GM12864 (cell line): ENCODE measurements at regions not wholly inside any gene's neighbourhood (a gene's known extent, or its start where the extent isn't known, plus 50 kb on each side); places are given as distances from the start of the nearest gene placed in this dataset.

Experiments used
- DNase-seq: peaks from one replicate; pipeline ENCODE4 v3.0.0-alpha.2; 2011; ENCODE audit warnings: low read depth
- H3K4me3 ChIP-seq: 2 replicates; pipeline ENCODE4 v1.5.1; 2011; ENCODE audit warnings: mild to moderate bottlenecking, low read depth, low read length, control low read depth
- TF ChIP-seq, protein P1 (sequence below): IDR thresholded peaks from 2 replicates; pipeline ENCODE4 v1.5.1; 2011; ENCODE audit warnings: low read depth, mild to moderate bottlenecking, moderate library complexity, low read length, control low read depth, inconsistent platforms; ENCODE audit errors: missing control alignments

DNA sequence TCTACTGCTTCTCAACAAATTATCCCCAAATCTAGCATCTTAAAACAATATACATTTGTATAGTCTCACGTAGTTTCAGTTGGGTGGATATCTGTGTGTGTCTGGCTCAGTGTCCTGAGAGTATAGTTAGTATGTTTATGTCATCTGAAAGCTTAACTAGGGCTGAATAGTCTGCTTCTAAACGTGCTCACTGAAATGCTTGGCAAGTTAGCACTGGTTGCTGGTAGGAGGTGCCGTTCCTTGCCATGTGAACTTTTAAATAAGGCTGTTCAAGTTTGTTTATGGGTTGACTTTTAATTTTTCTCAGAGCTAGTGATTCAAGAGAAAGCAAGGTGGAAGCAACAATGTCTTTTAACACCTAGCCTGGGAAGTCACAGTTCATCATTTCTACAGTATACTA is 1673.6 kb downstream of the PCDH7 start:
- TF ChIP-seq, protein P1, sequence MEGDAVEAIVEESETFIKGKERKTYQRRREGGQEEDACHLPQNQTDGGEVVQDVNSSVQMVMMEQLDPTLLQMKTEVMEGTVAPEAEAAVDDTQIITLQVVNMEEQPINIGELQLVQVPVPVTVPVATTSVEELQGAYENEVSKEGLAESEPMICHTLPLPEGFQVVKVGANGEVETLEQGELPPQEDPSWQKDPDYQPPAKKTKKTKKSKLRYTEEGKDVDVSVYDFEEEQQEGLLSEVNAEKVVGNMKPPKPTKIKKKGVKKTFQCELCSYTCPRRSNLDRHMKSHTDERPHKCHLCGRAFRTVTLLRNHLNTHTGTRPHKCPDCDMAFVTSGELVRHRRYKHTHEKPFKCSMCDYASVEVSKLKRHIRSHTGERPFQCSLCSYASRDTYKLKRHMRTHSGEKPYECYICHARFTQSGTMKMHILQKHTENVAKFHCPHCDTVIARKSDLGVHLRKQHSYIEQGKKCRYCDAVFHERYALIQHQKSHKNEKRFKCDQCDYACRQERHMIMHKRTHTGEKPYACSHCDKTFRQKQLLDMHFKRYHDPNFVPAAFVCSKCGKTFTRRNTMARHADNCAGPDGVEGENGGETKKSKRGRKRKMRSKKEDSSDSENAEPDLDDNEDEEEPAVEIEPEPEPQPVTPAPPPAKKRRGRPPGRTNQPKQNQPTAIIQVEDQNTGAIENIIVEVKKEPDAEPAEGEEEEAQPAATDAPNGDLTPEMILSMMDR = no peak
- H3K4me3 ChIP-seq = no peak overlapping the region
- DNase-seq = no peak

DNA sequence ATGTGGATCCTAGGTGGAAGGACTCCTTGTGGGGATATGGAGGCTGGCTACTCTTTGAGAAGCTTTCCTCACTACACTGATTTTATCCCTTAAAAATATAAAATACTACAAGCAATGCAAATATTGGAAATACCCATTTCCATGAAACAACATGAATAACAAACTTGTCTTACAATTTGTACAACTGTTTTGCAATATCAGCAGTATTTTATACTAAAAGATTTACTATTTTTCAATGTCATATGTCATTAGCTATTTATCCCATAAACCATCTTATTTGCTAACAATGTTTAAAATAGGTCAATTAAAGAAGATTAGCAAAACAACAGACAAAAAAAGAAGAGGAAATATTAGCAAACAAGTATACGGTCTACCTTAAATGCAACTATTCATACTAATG is 1674.1 kb downstream of the PCDH7 start:
- H3K4me3 ChIP-seq = no peak overlapping the region
- DNase-seq = no peak
- TF ChIP-seq, protein P1 = no peak

DNA sequence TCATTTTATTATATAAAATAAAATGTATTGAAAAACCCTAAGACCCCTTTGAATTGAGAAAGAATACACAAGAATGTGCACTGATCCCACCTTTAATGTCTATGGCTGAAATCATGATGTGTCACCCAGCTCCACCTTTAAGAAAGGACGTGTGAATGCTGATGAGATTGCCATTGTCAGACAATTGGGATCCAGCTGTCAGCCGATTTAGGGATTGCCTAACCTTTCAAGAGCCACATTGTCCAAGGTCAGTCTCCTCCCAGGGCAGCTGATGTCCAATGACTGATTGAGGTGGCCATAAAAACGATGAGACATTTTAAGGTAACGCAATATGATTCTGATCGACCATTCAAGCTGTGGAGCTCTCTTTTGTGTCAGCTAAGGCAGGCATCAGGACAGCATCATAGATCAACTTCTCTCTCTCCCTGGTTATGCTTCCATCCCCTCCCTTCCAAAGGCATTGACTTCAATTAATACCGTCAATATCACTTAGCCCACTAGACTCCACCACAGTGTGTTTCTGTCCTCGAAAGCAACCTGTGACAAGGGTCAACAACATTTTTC is 1676.4 kb downstream of the PCDH7 start:
- no peak overlapping the region for H3K4me3 ChIP-seq
- DNase-seq = no peak
- TF ChIP-seq, protein P1 = no peak

DNA sequence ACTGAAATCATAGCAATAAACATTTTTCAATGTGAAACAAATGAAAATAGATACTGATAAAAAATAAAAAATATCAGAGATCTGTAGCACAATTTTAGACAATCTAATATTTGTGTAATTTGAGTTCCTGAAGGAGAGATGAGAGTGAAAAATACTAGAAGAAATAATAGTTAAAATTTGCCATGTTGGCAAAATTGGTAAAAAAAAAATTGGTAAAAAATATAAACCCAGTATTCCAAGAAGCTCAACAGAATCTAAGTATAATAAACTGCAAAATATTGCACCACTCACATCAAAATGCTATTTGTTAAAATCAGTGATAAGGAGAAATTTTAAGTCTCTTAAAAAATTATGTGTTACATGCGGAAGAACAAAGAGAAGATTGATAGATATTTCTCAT is 1680.7 kb downstream of the PCDH7 start:
- TF ChIP-seq, protein P1 = no peak
- no peak overlapping the region for H3K4me3 ChIP-seq
- DNase-seq = no peak

DNA sequence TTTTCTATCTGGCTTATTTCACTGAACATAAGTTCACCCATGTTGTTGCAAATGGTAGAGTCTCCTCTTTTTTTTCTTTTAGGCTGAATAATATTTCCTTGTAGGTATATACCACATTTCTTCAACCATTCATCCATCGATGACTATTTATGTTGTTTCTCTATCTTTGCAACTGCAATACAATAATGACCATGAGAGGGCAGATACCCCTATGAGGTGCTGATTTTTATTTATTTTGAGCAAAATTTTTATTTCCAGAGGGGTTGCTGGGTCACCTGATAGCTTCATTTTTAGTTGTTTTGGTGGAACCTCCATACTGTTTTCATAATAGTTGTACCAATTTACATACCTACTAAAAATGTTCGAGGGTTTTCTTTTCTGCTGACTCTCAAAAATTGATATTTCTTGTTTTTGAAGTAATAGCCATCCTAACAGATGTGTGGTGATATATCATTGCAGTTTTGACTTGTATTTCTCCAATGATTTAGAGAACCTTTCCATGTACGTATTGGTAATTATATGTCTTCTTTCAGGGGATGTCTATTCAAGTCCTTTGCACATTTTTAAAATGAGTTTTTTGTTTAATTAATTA is 1697.0 kb downstream of the PCDH7 start:
- no peak overlapping the region for H3K4me3 ChIP-seq
- no peak for DNase-seq
- TF ChIP-seq, protein P1 = no peak

DNA sequence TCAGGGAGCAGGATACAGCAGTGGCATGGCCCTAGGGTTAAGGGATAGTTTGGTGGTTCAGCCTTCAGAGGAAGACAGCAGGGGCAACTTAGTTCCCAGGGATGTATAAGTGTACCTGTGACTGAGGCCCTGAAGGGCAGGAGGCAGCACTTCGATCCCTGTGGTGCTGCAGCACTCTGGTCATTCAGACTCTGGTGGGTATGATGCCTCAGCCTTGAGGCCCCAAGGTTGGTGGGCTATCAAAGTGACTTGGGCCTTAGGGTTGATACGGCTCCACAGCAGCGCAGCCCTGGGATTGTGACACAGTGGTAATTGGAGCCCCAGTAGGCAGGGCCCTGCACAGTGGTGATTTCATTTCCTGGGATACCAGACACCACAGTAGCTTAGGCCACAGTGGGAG is 1703.1 kb downstream of the PCDH7 start:
- no peak for DNase-seq
- TF ChIP-seq, protein P1 = no peak
- no peak overlapping the region for H3K4me3 ChIP-seq

DNA sequence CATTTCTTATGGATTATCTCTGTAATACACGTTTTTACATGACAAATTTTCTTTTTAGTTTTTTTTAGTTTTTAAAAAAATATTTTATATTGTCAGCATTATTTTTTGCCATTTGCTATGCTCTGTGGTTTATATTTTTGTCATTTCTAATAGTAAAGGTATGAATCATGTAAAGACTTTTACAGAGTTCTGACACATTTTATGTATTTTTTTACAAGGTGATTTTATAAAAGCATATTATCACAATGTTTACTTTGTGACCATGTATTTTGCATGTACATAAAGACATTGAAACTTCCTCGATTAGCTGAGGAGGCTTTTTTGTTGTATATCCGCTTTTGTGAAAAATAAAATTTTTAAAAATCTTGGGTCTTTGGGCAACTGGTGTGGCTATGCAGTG is 1705.1 kb downstream of the PCDH7 start:
- TF ChIP-seq, protein P1 = no peak
- H3K4me3 ChIP-seq = no peak overlapping the region
- DNase-seq = no peak
